Chondrocyte (in vitro differentiated cells): ENCODE measurements at regions not wholly inside any gene's neighbourhood (a gene's known extent, or its start where the extent isn't known, plus 50 kb on each side); places are given as distances from the start of the nearest gene placed in this dataset.

Source experiments
- DNase-seq: peaks from one replicate; pipeline ENCODE4 v3.0.0; 2021; ENCODE audit warnings: mixed read lengths, low spot score
- H3K27ac Mint-ChIP-seq: one replicate; pipeline ENCODE4 v1.8.0; 2021; ENCODE audit warnings: mild to moderate bottlenecking, moderate library complexity, mixed read lengths; ENCODE audit not compliant: unreplicated experiment
- H3K27me3 Mint-ChIP-seq: 2 replicates; pipeline ENCODE4 v1.8.0; 2021; ENCODE audit warnings: low read depth, mixed read lengths
- H3K36me3 Mint-ChIP-seq: 2 replicates; pipeline ENCODE4 v1.8.0; 2021; ENCODE audit warnings: low read depth, mixed read lengths
- H3K4me1 Mint-ChIP-seq: 2 replicates; pipeline ENCODE4 v1.8.0; 2021; ENCODE audit warnings: low read depth, mild to moderate bottlenecking, mixed read lengths
- H3K4me3 Mint-ChIP-seq: one replicate; pipeline ENCODE4 v1.8.0; 2021; ENCODE audit warnings: mild to moderate bottlenecking, moderate library complexity, mixed read lengths; ENCODE audit not compliant: unreplicated experiment
- H3K9me3 Mint-ChIP-seq: 2 replicates; pipeline ENCODE4 v1.8.0; 2021; ENCODE audit warnings: low read depth, mixed read lengths
- TF ChIP-seq, protein P1 (sequence below): fragments of 200-600 bp; sonication (generic); IDR thresholded peaks from 2 replicates; pipeline ENCODE4 v1.5.0; 2021; ENCODE audit warnings: antibody characterized with exemption, mild to moderate bottlenecking, moderate library complexity

DNA sequence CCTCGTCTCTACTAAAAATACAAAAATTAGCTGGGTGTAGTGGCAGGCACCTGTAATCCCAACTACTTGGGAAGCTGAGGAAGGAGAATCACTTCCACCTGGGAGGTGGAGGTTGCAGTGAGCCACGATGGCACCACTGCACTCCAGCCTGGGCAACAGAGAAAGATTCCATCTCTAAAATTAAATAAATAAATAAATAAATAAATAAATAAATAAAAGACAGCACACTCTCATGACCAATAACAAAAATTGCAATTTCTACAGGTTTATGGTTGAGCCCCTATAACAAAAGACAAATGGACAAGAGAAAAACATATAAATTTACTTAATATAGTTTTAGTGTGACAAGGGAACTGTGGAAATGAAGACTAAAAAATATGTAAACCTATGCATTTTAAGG lies 384.1 kb downstream of the CDH19 start:
- no peak overlapping the region for H3K27ac Mint-ChIP-seq
- H3K9me3 Mint-ChIP-seq = no peaks in the 10 kb centered on the region
- DNase-seq = no peak
- peaks cover under 1% of the 10 kb centered on the region for H3K27me3 Mint-ChIP-seq
- no peaks in the 10 kb centered on the region for H3K4me1 Mint-ChIP-seq
- no peaks in the 10 kb centered on the region for H3K36me3 Mint-ChIP-seq
- TF ChIP-seq, protein P1, sequence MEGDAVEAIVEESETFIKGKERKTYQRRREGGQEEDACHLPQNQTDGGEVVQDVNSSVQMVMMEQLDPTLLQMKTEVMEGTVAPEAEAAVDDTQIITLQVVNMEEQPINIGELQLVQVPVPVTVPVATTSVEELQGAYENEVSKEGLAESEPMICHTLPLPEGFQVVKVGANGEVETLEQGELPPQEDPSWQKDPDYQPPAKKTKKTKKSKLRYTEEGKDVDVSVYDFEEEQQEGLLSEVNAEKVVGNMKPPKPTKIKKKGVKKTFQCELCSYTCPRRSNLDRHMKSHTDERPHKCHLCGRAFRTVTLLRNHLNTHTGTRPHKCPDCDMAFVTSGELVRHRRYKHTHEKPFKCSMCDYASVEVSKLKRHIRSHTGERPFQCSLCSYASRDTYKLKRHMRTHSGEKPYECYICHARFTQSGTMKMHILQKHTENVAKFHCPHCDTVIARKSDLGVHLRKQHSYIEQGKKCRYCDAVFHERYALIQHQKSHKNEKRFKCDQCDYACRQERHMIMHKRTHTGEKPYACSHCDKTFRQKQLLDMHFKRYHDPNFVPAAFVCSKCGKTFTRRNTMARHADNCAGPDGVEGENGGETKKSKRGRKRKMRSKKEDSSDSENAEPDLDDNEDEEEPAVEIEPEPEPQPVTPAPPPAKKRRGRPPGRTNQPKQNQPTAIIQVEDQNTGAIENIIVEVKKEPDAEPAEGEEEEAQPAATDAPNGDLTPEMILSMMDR = no peak
- no peak overlapping the region for H3K4me3 Mint-ChIP-seq

DNA sequence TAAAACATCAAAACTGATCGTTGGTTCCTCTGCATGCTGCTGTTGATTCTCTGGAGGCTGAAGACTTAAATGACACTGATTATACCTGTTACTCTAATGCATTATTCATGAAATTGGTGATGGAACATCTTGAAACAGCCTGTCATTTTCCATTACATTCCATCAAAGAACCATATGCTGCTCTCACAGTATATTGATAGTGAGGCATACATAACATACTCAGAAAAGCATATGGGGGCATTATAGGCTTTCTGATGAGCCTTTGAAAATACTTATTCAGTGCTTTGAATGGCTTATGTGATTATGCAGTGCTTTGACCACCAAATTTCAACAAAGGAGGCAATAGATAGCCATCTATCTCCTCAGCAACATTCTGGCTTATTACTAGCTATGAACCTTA lies 392.1 kb downstream of the CDH19 start:
- Mint-ChIP-seq H3K4me3 (no peak overlapping the region), H3K27me3 (peaks cover 3% of the 10 kb centered on the region), H3K27ac (no peak overlapping the region), H3K4me1 (no peaks in the 10 kb centered on the region), H3K36me3 (no peaks in the 10 kb centered on the region), H3K9me3 (no peaks in the 10 kb centered on the region)
- DNase-seq = no peak
- TF ChIP-seq, protein P1 = no peak

DNA sequence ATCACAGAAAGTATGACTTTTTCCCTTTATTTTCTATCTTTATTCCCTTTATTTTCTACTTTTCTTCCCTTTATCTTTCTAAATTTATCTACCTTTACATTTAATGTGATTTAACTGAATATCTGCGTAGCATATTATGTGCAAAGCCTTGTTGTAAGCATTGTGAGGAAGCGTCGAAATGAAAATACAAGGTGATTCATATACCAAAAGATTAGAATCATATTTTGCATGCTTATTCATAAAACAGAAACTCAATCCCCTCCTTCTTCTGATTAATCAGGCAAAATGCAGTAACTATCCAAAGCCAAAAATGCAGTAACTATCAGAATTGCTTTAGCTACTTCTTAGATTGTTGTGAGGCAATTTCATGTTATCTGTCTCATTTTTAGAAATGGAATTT lies 393.0 kb downstream of the CDH19 start:
- H3K4me1 Mint-ChIP-seq = no peaks in the 10 kb centered on the region
- peaks cover 3% of the 10 kb centered on the region for H3K27me3 Mint-ChIP-seq
- H3K4me3 Mint-ChIP-seq = no peak overlapping the region
- H3K36me3 Mint-ChIP-seq = no peaks in the 10 kb centered on the region
- no peak for DNase-seq
- TF ChIP-seq, protein P1 = no peak
- no peak overlapping the region for H3K27ac Mint-ChIP-seq
- H3K9me3 Mint-ChIP-seq = no peaks in the 10 kb centered on the region

DNA sequence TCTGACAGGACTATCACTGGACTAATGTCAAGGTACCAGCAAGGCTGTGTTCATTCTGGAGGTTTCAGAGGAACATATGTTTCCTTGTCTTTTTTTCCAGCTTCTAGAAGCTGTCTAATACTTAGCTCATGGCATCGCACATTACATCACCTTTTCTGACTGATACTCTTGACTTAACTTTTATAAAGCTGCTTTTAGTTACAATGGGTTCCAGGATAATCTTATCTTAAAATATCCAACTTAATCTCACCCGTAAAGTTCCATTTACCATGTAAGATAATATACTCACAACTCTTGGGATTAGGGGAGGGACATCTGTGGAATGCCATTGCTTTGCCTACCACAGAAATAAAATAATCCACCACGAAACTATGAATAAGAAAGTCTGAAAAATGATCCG lies 394.2 kb downstream of the CDH19 start:
- no peaks in the 10 kb centered on the region for H3K36me3 Mint-ChIP-seq
- TF ChIP-seq, protein P1 = no peak
- no peaks in the 10 kb centered on the region for H3K4me1 Mint-ChIP-seq
- no peaks in the 10 kb centered on the region for H3K9me3 Mint-ChIP-seq
- no peak overlapping the region for H3K27ac Mint-ChIP-seq
- no peak overlapping the region for H3K4me3 Mint-ChIP-seq
- DNase-seq = no peak
- peaks cover under 1% of the 10 kb centered on the region for H3K27me3 Mint-ChIP-seq

DNA sequence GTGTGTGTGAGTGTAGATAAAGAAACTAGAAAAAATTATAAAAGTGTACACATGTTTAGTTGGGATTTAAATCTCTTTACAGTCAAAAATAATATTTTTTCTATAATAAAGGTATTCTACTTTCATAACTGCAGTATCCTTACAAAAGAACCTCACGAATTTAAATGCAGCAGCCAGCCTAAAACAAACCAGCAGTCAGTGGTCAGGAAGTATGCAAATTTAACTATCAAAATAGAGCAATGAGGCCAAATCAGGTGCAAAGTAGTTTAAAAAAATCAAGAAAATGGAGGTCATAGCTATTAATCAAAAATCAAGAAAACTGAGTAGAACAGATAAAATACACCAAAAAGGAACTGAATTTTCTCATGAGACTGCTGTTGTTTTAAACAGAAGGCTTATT lies 407.1 kb downstream of the CDH19 start:
- no peak overlapping the region for H3K27ac Mint-ChIP-seq
- no peak for DNase-seq
- no peaks in the 10 kb centered on the region for H3K36me3 Mint-ChIP-seq
- no peak overlapping the region for H3K4me3 Mint-ChIP-seq
- TF ChIP-seq, protein P1 = no peak
- H3K9me3 Mint-ChIP-seq = no peaks in the 10 kb centered on the region
- H3K4me1 Mint-ChIP-seq = no peaks in the 10 kb centered on the region
- H3K27me3 Mint-ChIP-seq = no peaks in the 10 kb centered on the region
